Stomach smooth muscle (tissue), 2 donors: ENCODE measurements at regions not wholly inside any gene's neighbourhood (a gene's known extent, or its start where the extent isn't known, plus 50 kb on each side); places are given as distances from the start of the nearest gene placed in this dataset.

Experiments used
- H3K27ac ChIP-seq: one replicate; pipeline ENCODE4 v1.7.0; 2013; ENCODE audit warnings: mild to moderate bottlenecking, low read length, inconsistent platforms
- H3K27me3 ChIP-seq, 2 donors: one replicate each; pipeline ENCODE4 v1.7.0; 2013; ENCODE audit warnings: low read length in 2 of 2; ENCODE audit not compliant: insufficient read depth in 2 of 2, control insufficient read depth in 1 of 2
- H3K36me3 ChIP-seq, 2 donors: one replicate each; pipeline ENCODE4 v1.7.0; 2013; ENCODE audit warnings: low read length in 2 of 2; ENCODE audit not compliant: control insufficient read depth in 2 of 2, insufficient read depth in 2 of 2
- H3K4me1 ChIP-seq: one replicate; pipeline ENCODE4 v1.7.0; 2013; ENCODE audit warnings: low read length; ENCODE audit not compliant: control insufficient read depth, insufficient read depth
- H3K4me3 ChIP-seq, 2 donors: one replicate each; pipeline ENCODE4 v1.7.0; 2013; ENCODE audit warnings: low read length in 2 of 2
- H3K9ac ChIP-seq, 2 donors: one replicate each; pipeline ENCODE4 v1.7.0; 2013; ENCODE audit warnings: low read length in 2 of 2, mild to moderate bottlenecking in 1 of 2
- H3K9me3 ChIP-seq, 2 donors: one replicate each; pipeline ENCODE4 v1.7.0; 2013; ENCODE audit warnings: low read length in 2 of 2; ENCODE audit not compliant: control insufficient read depth in 2 of 2
- donor health status: healthy.
- donor health status: Pancreatic carcinoma.

DNA sequence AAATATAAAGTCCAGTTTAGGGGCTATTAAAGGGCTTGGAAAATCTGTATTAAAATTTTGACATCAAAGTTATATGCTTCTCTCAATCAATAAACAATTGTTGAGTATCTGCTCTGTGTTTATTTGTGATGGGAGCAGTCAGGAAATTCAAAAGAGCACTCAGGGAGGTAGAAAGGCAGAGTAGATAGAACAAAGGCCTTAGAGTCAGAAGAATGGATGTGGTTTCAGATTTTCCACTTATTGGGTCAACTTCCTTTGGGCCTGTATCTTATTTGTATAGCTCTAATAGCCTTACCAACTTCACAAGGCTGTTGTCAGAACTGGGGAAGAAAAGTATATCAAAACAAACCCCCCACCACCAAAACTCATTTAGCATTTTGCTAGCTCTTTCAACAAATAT lies 302.6 kb downstream of the SPRY2 start:
- Histone ChIP-seq H3K9me3 (no peaks in the 10 kb centered on the region), H3K36me3 (no peaks in the 10 kb centered on the region), H3K9ac (no peak overlapping the region), H3K4me3 (no peak overlapping the region), H3K4me1 (no peaks in the 10 kb centered on the region), H3K27me3 (no peaks in the 10 kb centered on the region), H3K27ac (no peak overlapping the region)

DNA sequence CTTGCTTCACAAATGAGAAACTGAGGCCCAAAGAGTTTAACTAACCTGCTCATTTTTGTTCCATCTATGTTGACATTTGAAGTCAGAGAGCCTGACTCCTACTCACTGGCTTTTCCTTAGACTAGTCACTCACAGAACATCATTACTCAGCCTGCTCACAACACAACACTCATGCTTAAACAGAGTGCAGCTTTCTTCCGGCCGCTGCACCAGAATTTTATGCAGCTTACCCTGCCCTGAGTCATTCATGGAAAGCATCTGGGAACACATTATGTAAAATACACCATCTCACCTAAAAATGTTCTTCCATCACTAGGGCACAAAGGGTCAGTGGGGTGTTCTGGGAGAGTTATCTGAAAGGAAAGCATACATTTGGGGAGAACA lies 303.4 kb downstream of the SPRY2 start:
- H3K4me3 ChIP-seq: no peak overlapping the region
- H3K4me1 ChIP-seq: no peaks in the 10 kb centered on the region
- no peak overlapping the region for H3K9ac ChIP-seq
- no peaks in the 10 kb centered on the region for H3K27me3 ChIP-seq
- H3K27ac ChIP-seq: no peak overlapping the region
- no peaks in the 10 kb centered on the region for H3K36me3 ChIP-seq
- no peaks in the 10 kb centered on the region for H3K9me3 ChIP-seq

DNA sequence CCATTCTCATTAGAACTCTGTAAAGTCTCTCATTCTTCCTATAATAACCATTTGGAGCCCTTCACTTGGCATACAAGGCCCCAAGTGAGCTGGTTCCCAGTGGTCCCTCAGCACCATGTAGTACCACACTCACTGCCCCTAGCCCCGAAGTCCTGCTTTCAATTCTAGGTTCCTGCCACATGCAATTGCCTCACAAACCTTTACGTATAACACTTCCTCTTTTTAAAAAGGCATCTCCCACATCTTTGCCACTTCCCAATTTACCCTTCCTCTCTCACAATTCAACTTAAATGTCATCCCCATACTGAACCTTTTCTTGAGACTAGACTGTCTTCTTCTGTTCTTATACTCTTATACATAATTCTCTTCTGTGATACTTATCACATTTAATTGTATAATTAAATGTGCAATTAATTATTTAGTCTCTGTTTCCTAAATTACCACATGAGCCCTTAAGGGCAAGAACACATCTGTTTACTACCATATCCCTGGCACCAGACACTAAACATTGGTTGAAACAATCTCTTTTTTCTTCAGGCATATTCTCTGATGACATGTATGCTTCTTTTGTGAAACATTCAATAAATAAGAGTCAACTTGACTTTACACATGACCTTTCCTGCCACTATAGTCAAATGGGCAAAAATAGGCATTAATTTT lies 304.0 kb downstream of the SPRY2 start:
- Histone ChIP-seq H3K9me3 (no peaks in the 10 kb centered on the region), H3K4me1 (no peaks in the 10 kb centered on the region), H3K9ac (no peak overlapping the region), H3K27ac (no peak overlapping the region), H3K4me3 (no peak overlapping the region), H3K36me3 (no peaks in the 10 kb centered on the region), H3K27me3 (no peaks in the 10 kb centered on the region)

DNA sequence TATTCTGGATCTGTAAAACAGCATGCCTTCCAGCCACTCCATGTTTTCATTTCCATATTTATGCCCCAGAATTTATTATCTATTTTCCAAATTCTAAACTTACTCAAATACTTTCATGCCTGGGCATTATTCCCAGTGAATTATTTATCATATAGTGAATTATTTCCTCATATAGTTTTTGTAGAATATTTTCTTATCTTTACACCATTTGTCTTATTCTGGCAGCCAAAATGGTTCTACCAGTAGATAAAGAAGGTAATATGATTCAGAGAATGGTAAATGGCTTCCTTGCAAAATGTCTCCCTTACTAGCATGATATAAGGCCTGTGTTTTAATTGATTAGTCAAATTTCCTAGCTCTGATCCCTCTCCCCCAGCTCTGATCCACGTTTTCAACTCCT lies 305.8 kb downstream of the SPRY2 start:
- Histone ChIP-seq H3K27ac (no peak overlapping the region), H3K27me3 (no peaks in the 10 kb centered on the region), H3K4me3 (no peak overlapping the region), H3K9ac (no peak overlapping the region), H3K36me3 (no peaks in the 10 kb centered on the region), H3K9me3 (no peaks in the 10 kb centered on the region), H3K4me1 (no peaks in the 10 kb centered on the region)

DNA sequence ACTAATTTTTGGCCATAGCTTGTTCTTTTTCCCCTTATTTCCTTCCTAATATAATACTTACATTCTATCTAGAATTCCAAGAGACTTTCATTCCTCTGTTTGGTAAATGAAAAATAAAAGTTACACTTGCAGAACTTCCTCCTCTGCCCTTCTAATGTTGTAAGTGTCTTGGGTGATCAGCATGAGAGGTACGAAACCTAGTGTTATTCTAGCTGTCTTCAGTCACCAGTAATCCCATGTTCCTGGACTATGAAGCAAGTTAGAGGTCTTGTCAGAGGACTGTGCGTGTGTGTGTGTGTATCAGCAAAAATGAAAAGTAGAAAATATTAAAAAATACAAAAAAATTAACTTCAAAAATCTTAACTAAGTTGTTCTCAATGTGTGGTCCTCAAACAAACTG lies 307.0 kb downstream of the SPRY2 start:
- Histone ChIP-seq H3K27ac (no peak overlapping the region), H3K36me3 (no peaks in the 10 kb centered on the region), H3K4me3 (no peak overlapping the region), H3K9me3 (no peaks in the 10 kb centered on the region), H3K9ac (no peak overlapping the region), H3K4me1 (no peaks in the 10 kb centered on the region), H3K27me3 (no peaks in the 10 kb centered on the region)

DNA sequence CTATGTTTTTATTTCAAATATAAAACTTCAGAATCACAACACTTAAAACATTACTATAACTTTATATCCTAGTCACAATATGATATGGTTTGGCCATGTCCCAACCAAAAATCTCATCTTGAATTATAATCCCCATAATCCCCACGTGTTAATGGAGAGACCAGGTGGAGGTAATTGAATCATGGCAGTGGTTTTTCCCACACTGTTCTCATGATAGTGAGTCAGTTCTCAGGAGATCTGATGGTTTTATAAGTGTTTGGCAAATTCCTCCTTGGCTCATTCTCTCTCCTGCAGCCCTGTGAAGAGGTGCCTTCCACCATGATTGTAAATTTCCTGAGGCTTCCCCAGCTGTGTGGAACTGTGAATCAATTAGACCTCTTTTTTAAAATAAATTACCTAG lies 307.6 kb downstream of the SPRY2 start:
- Histone ChIP-seq H3K36me3 (no peaks in the 10 kb centered on the region), H3K27ac (no peak overlapping the region), H3K4me3 (no peak overlapping the region), H3K27me3 (no peaks in the 10 kb centered on the region), H3K9me3 (no peaks in the 10 kb centered on the region), H3K4me1 (no peaks in the 10 kb centered on the region), H3K9ac (no peak overlapping the region)

DNA sequence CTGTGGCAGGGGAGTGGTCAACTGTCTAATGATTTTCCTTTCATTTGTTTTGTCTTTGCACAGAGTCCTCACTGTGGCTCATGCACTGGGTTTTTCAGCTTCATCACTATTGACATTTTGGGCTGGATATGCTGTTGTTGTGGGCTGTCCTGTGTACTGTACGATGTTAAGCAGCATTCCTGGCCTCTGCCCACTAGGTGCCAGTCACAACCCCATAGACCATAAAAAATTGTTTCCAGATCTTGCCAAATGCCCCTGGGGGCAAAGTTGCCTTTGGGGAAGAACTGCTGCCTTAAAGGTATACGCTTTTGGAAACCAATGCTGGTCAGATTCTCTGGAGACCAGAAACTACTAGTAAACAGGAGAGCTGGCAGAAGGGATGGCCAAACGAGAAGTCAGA lies 310.4 kb downstream of the SPRY2 start:
- no peak overlapping the region for H3K4me3 ChIP-seq
- H3K27ac ChIP-seq: no peak overlapping the region
- H3K27me3 ChIP-seq: no peaks in the 10 kb centered on the region
- H3K9ac ChIP-seq: no peak overlapping the region
- no peaks in the 10 kb centered on the region for H3K36me3 ChIP-seq
- H3K9me3 ChIP-seq: no peaks in the 10 kb centered on the region
- no peaks in the 10 kb centered on the region for H3K4me1 ChIP-seq

DNA sequence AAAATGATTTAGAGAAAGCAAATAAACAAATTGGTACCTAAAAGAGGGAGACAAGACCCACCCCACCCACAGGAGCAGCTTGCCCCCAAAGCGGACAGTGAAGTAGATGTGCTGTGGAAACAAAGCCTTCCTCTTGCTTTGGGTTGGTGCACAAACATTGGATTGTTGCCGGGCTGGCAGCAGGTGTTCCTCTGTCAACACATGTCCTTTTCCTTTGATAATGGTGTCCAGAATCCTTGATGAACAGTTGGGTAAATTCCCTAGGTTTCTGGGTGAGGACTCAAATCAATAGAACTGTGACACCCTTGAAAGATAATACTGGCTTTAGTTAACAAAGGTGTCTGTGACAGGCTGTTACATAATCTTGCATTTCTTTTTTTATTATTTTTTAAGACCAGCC lies 311.8 kb downstream of the SPRY2 start:
- Histone ChIP-seq H3K36me3 (no peaks in the 10 kb centered on the region), H3K27me3 (no peaks in the 10 kb centered on the region), H3K4me1 (no peaks in the 10 kb centered on the region), H3K9me3 (no peaks in the 10 kb centered on the region), H3K4me3 (no peak overlapping the region), H3K9ac (no peak overlapping the region), H3K27ac (no peak overlapping the region)

DNA sequence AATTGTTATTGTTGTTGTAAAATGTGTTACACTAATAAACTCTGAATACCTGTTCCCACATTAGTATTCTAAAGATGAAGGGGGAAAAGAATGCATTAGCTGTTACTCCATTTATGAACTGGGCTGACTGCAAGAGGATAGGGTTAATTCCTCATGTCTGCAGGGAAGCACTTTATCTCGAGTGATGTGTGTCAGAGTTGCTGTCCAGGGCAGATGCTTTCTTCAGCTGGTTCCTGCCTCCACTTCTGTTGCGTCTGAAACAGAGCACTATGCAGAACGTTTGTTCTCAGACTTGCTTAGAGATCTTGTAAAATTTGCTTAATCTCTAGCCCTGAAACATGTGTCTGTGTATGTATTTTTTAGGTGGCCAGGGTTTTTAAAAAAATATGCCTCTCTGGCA lies 318.8 kb downstream of the SPRY2 start:
- no peak overlapping the region for H3K27ac ChIP-seq
- H3K9me3 ChIP-seq: no peaks in the 10 kb centered on the region
- H3K4me3 ChIP-seq: no peak overlapping the region
- no peaks in the 10 kb centered on the region for H3K27me3 ChIP-seq
- H3K36me3 ChIP-seq: no peaks in the 10 kb centered on the region
- H3K9ac ChIP-seq: no peak overlapping the region
- H3K4me1 ChIP-seq: no peaks in the 10 kb centered on the region

DNA sequence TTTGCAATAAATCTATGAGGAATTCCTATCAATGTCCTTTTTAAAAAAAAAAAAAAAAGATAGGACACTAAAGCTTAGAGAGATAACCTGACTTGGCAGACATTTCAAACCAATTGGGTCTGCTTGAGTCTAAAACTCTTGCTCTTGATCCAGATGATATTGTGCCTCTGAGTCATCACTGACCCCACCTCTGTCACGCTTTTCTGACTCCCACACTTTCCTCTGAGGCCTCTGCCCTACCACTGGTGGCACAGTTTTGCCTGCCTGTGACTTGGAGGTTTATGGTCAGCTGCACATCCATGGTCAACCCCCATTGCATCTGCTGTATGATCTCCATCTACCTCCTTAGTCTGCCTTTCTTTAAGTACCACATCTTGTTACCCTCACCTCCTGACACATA lies 328.7 kb downstream of the SPRY2 start:
- H3K27ac ChIP-seq: no peak overlapping the region
- H3K4me3 ChIP-seq: no peak overlapping the region

DNA sequence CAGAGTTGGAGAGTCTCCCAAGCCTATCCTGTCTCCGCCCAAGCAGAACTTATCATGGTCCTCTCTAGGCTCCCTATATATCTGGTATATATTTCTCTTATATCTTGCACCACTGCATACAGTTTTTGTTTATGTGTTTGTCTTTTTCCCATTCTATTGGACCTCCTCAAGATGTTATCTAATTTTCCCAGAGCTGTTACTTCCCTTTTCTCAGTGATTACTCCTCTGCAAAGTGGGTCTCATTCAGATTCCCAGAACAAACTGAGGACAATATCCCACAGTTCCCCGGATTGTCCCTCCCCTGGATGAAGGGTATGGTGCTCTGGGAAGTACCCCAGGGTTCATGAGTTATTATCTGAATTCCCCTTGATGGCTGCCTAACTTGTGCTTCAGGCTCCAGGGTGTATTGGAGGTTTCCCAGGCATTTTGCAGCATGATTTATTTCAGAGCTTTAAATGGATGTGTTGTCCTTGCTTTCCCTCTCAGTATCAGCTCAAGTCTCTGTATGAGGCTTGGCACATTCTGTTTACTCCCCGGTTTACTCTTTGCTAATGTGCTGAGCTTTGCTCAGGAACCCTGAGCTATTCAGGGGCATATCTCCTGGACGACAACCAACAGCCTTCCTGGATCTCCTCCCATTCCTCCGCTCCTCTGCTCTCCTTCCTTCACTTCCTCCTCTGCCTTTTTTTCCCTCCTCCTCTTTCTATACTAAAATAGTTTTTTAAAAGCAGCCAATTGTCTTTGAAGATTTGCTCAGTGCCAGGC lies 329.3 kb downstream of the SPRY2 start:
- Histone ChIP-seq H3K9me3 (no peaks in the 10 kb centered on the region), H3K27ac (no peak overlapping the region), H3K27me3 (no peaks in the 10 kb centered on the region), H3K4me3 (no peak overlapping the region), H3K9ac (no peak overlapping the region), H3K36me3 (no peaks in the 10 kb centered on the region), H3K4me1 (no peaks in the 10 kb centered on the region)

More for the DNA sequence above, 328.7 kb downstream of the SPRY2 start:
- H3K4me1 ChIP-seq: no peaks in the 10 kb centered on the region
- H3K27me3 ChIP-seq: no peaks in the 10 kb centered on the region
- H3K9me3 ChIP-seq: no peaks in the 10 kb centered on the region
- no peaks in the 10 kb centered on the region for H3K36me3 ChIP-seq
- no peak overlapping the region for H3K9ac ChIP-seq
